Thyroid gland (tissue), 4 donors: ENCODE measurements at regions not wholly inside any gene's neighbourhood (a gene's known extent, or its start where the extent isn't known, plus 50 kb on each side); places are given as distances from the start of the nearest gene placed in this dataset.
A peak's percentile ranks its signal among the peaks of the same experiment; 100 is the strongest.
"Not testable (repeated sequence)": the region's sequence is repeated elsewhere in the genome, so short reads cannot be mapped to it uniquely, and the experiment has no call there.

Experiments used
- DNase-seq, 2 donors: peaks; one replicate each; pipeline ENCODE4 v3.0.0-alpha.2; 2019
- H3K27ac ChIP-seq, 3 donors: fragments of 200-600 bp; sonication (generic); 1 replicate in 2 of 3; 2 replicates in 1 of 3; pipeline ENCODE4 v1.5.1; 2016 to 2019; ENCODE audit warnings: mild to moderate bottlenecking in 1 of 3, moderate library complexity in 1 of 3
- H3K27me3 ChIP-seq: fragments of 200-600 bp; sonication (generic); one replicate; pipeline ENCODE4 v1.5.1; 2019
- H3K36me3 ChIP-seq, 2 donors: fragments of 200-600 bp; sonication (generic); one replicate each; pipeline ENCODE4 v1.5.1; 2016 to 2019
- H3K4me1 ChIP-seq, 2 donors: fragments of 200-600 bp; sonication (generic); one replicate each; pipeline ENCODE4 v1.5.1; 2017 to 2019
- H3K4me3 ChIP-seq, 3 donors: fragments of 200-600 bp; sonication (generic); replicated peaks in 1 of 3; 1 replicate in 2 of 3; 2 replicates in 1 of 3; pipeline ENCODE4 v1.5.1; 2016; ENCODE audit warnings: mild to moderate bottlenecking in 1 of 3
- H3K9me3 ChIP-seq: fragments of 200-600 bp; sonication (generic); one replicate; pipeline ENCODE4 v1.5.1; 2017
- POLR2A ChIP-seq, 2 donors: fragments of 450-650 bp; IDR thresholded peaks; one replicate each; pipeline ENCODE4 v1.6.1; 2017; ENCODE audit warnings: antibody characterized with exemption in 2 of 2, mild to moderate bottlenecking in 2 of 2, moderate library complexity in 1 of 2
- WGBS, 2 donors: methylation state at CpG; one replicate each; pipeline ENCODE4 v1.1.5; 2017; 5-methylcytosine and 5-hydroxymethylcytosine counted together
- intact Hi-C: fragments of 100-400 bp; cut with DNase I; formaldehyde crosslinking; loops from one replicate; pipeline ENCODE4 v1.15.1; 2023
- TF ChIP-seq, protein P1 (sequence below), 6 experiments: fragments of 200-600 bp in 3 of 6; fragments of 450-650 bp in 3 of 6; sonication (generic) in 3 of 6; IDR thresholded peaks; one replicate each; pipeline ENCODE4 v1.5.1; 2016 to 2019; ENCODE audit warnings: antibody characterized with exemption in 6 of 6, mild to moderate bottlenecking in 2 of 6, inconsistent platforms in 1 of 6, moderate library complexity in 1 of 6

DNA sequence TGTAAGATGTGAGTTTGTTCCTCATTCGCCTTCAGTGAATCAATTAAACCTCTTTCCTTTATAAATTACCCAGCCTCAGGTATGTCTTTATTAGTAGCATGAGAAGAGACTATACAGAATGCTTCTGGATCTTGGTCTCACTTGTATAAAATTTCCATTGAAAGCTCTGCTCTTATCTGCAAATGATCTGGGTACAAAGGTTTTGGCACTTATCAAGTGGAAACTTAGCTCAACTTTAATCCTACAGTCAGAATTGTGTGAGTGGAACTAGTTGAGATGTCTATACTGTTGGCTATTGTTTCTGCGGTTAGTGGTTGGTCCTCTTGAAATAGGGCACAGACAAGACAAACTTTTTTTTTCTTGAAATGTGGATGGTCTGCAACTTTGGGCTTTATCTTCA, 71.2 kb upstream of the CHORDC1 start:
- intact Hi-C loops: no loop called here
- Histone ChIP-seq H3K36me3 (no peaks in the 10 kb centered on the region), H3K27me3 (no peaks in the 10 kb centered on the region), H3K4me3 (no peak overlapping the region), H3K4me1 (no peaks in the 10 kb centered on the region), H3K27ac (no peak overlapping the region), H3K9me3 (no peaks in the 10 kb centered on the region)
- 91 to 92% methylated on average over 2 of the region's 2 CpGs for WGBS, 2 donors
- DNase-seq: no peak
- TF ChIP-seq, protein P1, sequence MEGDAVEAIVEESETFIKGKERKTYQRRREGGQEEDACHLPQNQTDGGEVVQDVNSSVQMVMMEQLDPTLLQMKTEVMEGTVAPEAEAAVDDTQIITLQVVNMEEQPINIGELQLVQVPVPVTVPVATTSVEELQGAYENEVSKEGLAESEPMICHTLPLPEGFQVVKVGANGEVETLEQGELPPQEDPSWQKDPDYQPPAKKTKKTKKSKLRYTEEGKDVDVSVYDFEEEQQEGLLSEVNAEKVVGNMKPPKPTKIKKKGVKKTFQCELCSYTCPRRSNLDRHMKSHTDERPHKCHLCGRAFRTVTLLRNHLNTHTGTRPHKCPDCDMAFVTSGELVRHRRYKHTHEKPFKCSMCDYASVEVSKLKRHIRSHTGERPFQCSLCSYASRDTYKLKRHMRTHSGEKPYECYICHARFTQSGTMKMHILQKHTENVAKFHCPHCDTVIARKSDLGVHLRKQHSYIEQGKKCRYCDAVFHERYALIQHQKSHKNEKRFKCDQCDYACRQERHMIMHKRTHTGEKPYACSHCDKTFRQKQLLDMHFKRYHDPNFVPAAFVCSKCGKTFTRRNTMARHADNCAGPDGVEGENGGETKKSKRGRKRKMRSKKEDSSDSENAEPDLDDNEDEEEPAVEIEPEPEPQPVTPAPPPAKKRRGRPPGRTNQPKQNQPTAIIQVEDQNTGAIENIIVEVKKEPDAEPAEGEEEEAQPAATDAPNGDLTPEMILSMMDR (IDR thresholded peaks at IDR 0.05): no peak
- TF ChIP-seq POLR2A (IDR thresholded peaks at IDR 0.05): no peak

DNA sequence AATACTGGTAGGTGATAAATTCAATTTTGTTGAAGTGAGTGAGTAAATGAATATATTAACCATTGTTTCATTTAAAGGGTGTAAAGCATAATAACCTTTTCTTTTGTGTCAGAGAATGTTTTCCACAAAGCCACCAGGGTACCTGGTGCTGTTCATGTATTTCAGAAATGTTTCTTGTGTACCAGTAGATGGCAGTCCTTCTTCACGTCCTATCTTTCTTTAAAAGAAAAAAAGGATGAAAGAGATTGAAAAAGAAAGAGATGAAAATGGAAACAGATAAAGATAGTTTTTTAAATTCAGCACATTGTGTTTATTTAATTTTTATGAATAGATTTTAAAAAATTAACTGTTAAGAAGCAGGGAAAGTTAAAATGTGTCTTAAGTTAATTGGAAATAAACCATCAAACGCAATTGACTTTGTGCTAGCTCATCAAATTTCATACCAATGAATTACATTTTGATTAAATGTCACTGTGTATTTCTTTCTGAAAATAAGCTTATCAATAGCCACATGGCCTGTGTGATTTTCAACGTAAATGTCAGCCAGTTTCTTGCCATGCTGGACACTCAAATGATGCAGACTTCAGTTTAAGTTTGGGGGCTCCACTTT, 65.5 kb upstream of the CHORDC1 start:
- Histone ChIP-seq H3K9me3 (no peaks in the 10 kb centered on the region), H3K4me3 (no peak overlapping the region), H3K27ac (no peak overlapping the region), H3K36me3 (no peaks in the 10 kb centered on the region), H3K27me3 (no peaks in the 10 kb centered on the region), H3K4me1 (no peaks in the 10 kb centered on the region)
- intact Hi-C loops: no loop called here
- no peak for DNase-seq
- TF ChIP-seq POLR2A (IDR thresholded peaks at IDR 0.05): no peak
- TF ChIP-seq, protein P1 (IDR thresholded peaks at IDR 0.05): peak in 4 of 6 experiments; percentile 22 to 62 (median 61)
- WGBS, 2 donors: 41 to 45% methylated on average over 3 of the region's 3 CpGs

DNA sequence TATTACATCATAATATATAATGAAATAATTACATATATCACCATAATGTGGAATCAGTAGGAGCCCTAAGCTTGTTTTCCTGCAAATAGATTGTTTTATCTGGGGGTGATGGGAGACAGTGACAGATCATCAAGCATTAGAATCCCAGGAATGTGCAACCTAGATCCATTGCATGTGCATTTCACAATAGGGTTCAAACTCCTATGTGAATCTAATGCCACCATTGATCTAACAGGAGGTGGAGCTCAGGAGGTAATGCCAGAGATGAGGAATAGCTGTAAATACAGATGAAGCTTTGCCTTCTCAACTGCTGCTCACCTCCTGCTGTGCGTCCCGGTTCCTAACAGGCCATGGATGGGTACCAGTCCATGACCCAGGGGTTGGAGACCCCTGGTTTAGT, 63.8 kb upstream of the CHORDC1 start:
- H3K4me3 ChIP-seq: no peak overlapping the region
- H3K36me3 ChIP-seq: no peaks in the 10 kb centered on the region
- intact Hi-C loops: no loop called here
- 70 to 88% methylated on average over 2 of the region's 2 CpGs for WGBS, 2 donors
- TF ChIP-seq POLR2A (IDR thresholded peaks at IDR 0.05): no peak
- TF ChIP-seq, protein P1 (IDR thresholded peaks at IDR 0.05): no peak
- H3K27me3 ChIP-seq: no peaks in the 10 kb centered on the region
- no peak overlapping the region for H3K27ac ChIP-seq
- H3K4me1 ChIP-seq: no peaks in the 10 kb centered on the region
- H3K9me3 ChIP-seq: no peaks in the 10 kb centered on the region
- no peak for DNase-seq

GRCh38 chr11:90284171-90284570, 61.3 kb upstream of the CHORDC1 start:
- WGBS, 2 donors: 73 to 78% methylated on average over 1 of the region's 1 CpG
- no peak overlapping the region for H3K4me3 ChIP-seq

DNA sequence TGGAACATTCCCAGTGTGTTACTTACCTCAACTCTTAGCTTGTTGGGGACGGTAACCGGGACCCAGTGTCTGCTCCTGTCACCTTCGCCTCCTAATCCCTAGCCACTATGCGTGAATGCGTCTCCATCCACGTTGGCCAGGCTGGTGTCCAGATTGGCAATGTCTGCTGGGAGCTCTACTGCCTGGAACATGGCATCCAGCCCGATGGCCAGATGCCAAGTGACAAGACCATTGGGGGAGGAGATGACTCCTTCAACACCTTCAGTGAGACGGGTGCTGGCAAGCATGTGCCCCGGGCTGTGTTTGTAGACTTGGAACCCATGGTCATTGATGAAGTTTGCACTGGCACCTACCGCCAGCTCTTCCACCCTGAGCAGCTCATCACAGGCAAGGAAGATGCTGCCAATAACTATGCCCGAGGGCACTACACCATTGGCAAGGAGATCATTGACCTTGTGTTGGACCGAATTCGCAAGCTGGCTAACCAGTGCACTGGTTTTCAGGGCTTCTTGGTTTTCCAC, 59.8 kb upstream of the CHORDC1 start:
- intact Hi-C loops: not testable (repeated sequence)
- WGBS, 2 donors: 92% methylated on average over 13 of the region's 13 CpGs

More at GRCh38 chr11:90284171-90284570, 61.3 kb upstream of the CHORDC1 start:
- no peaks in the 10 kb centered on the region for H3K36me3 ChIP-seq
- intact Hi-C loops: no loop called here
- H3K27me3 ChIP-seq: no peaks in the 10 kb centered on the region
- TF ChIP-seq POLR2A (IDR thresholded peaks at IDR 0.05): no peak
- TF ChIP-seq, protein P1 (IDR thresholded peaks at IDR 0.05): no peak
- no peaks in the 10 kb centered on the region for H3K9me3 ChIP-seq
- H3K27ac ChIP-seq: no peak overlapping the region
- no peaks in the 10 kb centered on the region for H3K4me1 ChIP-seq
- DNase-seq: no peak

More for the DNA sequence above, 59.8 kb upstream of the CHORDC1 start:
- not testable (repeated sequence) for H3K36me3 ChIP-seq, H3K27me3 ChIP-seq, H3K4me3 ChIP-seq, H3K4me1 ChIP-seq, H3K27ac ChIP-seq, DNase-seq, H3K9me3 ChIP-seq
